ENCODE measurements at regions not wholly inside any gene's neighbourhood (a gene's known extent, or its start where the extent isn't known, plus 50 kb on each side); places are given as distances from the start of the nearest gene placed in this dataset.
"Not testable (repeated sequence)": the region's sequence is repeated elsewhere in the genome, so short reads cannot be mapped to it uniquely, and the experiment has no call there.

DNA sequence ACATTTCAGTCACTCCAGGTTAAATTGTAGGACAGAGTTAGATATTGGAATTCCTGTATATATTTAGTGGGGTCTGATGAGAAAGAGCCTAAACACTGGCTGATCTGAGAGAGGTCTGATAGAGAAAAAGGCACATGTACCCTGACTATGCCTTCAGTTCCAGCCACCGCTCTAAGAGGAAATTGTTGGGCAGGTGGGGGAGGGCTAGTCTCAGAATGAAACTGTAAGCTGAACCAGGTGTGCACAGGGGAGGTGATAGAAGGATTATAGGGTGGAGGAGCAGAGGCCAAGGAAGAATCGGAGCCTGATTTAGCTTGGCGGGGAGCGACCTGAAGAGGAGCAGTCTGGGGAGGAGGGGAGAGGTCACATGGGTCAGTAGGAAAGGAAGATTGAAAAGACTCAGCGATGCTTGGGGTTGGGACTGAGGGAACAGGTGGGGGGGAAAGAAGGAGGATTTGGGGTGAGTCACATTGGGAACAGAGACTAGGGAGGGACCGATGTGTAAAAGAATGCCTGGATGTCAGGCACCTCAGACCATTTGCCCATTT is 74.3 kb upstream of the SIRPG start:
- TF ChIP-seq, protein P1, sequence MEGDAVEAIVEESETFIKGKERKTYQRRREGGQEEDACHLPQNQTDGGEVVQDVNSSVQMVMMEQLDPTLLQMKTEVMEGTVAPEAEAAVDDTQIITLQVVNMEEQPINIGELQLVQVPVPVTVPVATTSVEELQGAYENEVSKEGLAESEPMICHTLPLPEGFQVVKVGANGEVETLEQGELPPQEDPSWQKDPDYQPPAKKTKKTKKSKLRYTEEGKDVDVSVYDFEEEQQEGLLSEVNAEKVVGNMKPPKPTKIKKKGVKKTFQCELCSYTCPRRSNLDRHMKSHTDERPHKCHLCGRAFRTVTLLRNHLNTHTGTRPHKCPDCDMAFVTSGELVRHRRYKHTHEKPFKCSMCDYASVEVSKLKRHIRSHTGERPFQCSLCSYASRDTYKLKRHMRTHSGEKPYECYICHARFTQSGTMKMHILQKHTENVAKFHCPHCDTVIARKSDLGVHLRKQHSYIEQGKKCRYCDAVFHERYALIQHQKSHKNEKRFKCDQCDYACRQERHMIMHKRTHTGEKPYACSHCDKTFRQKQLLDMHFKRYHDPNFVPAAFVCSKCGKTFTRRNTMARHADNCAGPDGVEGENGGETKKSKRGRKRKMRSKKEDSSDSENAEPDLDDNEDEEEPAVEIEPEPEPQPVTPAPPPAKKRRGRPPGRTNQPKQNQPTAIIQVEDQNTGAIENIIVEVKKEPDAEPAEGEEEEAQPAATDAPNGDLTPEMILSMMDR (IDR thresholded peaks at IDR 0.05) = not testable (repeated sequence)
- not testable (repeated sequence) for TF ChIP-seq POLR2A (IDR thresholded peaks at IDR 0.05)

Data from esophagus squamous epithelium (tissue), 4 donors.